ENCODE measurements at regions not wholly inside any gene's neighbourhood (a gene's known extent, or its start where the extent isn't known, plus 50 kb on each side); places are given as distances from the start of the nearest gene placed in this dataset.

GRCh38 chr3:21919383-21919782 is 168.4 kb upstream of the ZNF385D start:
- TF ChIP-seq, protein P1, sequence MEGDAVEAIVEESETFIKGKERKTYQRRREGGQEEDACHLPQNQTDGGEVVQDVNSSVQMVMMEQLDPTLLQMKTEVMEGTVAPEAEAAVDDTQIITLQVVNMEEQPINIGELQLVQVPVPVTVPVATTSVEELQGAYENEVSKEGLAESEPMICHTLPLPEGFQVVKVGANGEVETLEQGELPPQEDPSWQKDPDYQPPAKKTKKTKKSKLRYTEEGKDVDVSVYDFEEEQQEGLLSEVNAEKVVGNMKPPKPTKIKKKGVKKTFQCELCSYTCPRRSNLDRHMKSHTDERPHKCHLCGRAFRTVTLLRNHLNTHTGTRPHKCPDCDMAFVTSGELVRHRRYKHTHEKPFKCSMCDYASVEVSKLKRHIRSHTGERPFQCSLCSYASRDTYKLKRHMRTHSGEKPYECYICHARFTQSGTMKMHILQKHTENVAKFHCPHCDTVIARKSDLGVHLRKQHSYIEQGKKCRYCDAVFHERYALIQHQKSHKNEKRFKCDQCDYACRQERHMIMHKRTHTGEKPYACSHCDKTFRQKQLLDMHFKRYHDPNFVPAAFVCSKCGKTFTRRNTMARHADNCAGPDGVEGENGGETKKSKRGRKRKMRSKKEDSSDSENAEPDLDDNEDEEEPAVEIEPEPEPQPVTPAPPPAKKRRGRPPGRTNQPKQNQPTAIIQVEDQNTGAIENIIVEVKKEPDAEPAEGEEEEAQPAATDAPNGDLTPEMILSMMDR (IDR thresholded peaks at IDR 0.05): no peak
- no peak for TF ChIP-seq EP300 (IDR thresholded peaks at IDR 0.05)
- no peak for TF ChIP-seq POLR2AphosphoS5 (IDR thresholded peaks at IDR 0.05)
- no peak for TF ChIP-seq POLR2A (IDR thresholded peaks at IDR 0.05)
